HepG2 (cell line): ENCODE measurements at regions not wholly inside any gene's neighbourhood (a gene's known extent, or its start where the extent isn't known, plus 50 kb on each side); places are given as distances from the start of the nearest gene placed in this dataset.
A peak's percentile ranks its signal among the peaks of the same experiment; 100 is the strongest.

Experiments used
- ATAC-seq: fragments of 200-7000 bp; cut with Tn5 transposase; 3 replicates; pipeline ENCODE4 v1.9.1; 2020; ENCODE audit warnings: mild to moderate bottlenecking, moderate library complexity
- BruUV-seq: library from RNA; stranded (reverse); fragments of 400-500 nt; replicated peaks from 2 replicates; lab custom pipeline; 2021; lab: Mats Ljungman, UMichigan
- CTCF ChIA-PET: fragments of 300-600 bp; formaldehyde crosslinking; extraction: SDS; loops from one replicate; lab custom pipeline; 2021; ENCODE audit warnings: low total read pairs, inconsistent platforms, low intra/inter-chr PET ratio; lab: Yijun Ruan, JAX
- POLR2A ChIA-PET: fragments of 350-600 bp; sonication (Branson Sonifier 250); formaldehyde crosslinking; loops from one replicate; lab custom pipeline; 2020; ENCODE audit warnings: antibody characterized with exemption, inconsistent platforms; lab: Yijun Ruan, JAX
- DNase-seq: peaks from one replicate; pipeline ENCODE4 v3.0.0-alpha.2; 2015; ENCODE audit warnings: low spot score
- FAIRE-seq: peaks from 3 replicates; lab custom pipeline; 2011; peaks lifted over from hg19 to GRCh38; lab: Jason Lieb, UNC
- H2AFZ ChIP-seq: one replicate; pipeline ENCODE4 v1.6.1; 2011; ENCODE audit warnings: low read length, inconsistent platforms
- H3K27ac ChIP-seq: fragments of 300-600 bp; 3 replicates; pipeline ENCODE4 v1.8.0; 2011; ENCODE audit warnings: mixed run types, mild to moderate bottlenecking, mixed read lengths, low read length, inconsistent platforms; ENCODE audit not compliant: insufficient read depth; ENCODE audit errors: extremely low read length
- H3K27me3 ChIP-seq, 2 experiments: fragments of 200-600 bp in 1 of 2; 2 replicates in 1 of 2; 3 replicates in 1 of 2; pipeline versions ENCODE4 v1.6.0 to v1.8.0; 2011; ENCODE audit warnings: low read length in 2 of 2, mild to moderate bottlenecking in 2 of 2, moderate library complexity in 2 of 2, inconsistent platforms in 1 of 2; ENCODE audit not compliant: insufficient read depth in 2 of 2, control insufficient read depth in 1 of 2
- H3K36me3 ChIP-seq, 2 experiments: fragments of 200-600 bp in 1 of 2; replicated peaks in 1 of 2; 2 replicates in 1 of 2; 3 replicates in 1 of 2; pipeline versions ENCODE4 v1.5.1 to v1.8.0; 2011; ENCODE audit warnings: low read length in 2 of 2, inconsistent platforms in 1 of 2; ENCODE audit not compliant: insufficient read depth in 2 of 2, control insufficient read depth in 1 of 2
- H3K4me1 ChIP-seq: 2 replicates; pipeline ENCODE4 v1.5.1; 2012; ENCODE audit warnings: low read length, inconsistent platforms; ENCODE audit not compliant: insufficient read depth
- H3K4me2 ChIP-seq: 2 replicates; pipeline ENCODE4 v1.6.0; 2011; ENCODE audit warnings: low read depth, low read length, inconsistent platforms
- H3K4me3 ChIP-seq, 3 experiments: fragments of 200-600 bp in 1 of 3; sonication (generic), shearing (Covaris generic) in 1 of 3; replicated peaks in 1 of 3; 2 replicates each; pipeline ENCODE4 v1.5.1; 2011 to 2016; ENCODE audit warnings: low read length in 3 of 3, inconsistent platforms in 2 of 3, low read depth in 2 of 3, mild to moderate bottlenecking in 2 of 3, control low read depth in 1 of 3, mixed read lengths in 1 of 3; ENCODE audit not compliant: insufficient read depth in 1 of 3
- H3K79me2 ChIP-seq: one replicate; pipeline ENCODE4 v1.6.1; 2011; ENCODE audit warnings: low read length, inconsistent platforms; ENCODE audit not compliant: insufficient read depth
- H3K9ac ChIP-seq: 2 replicates; pipeline ENCODE4 v1.6.0; 2011; ENCODE audit warnings: mild to moderate bottlenecking, low read depth, low read length, inconsistent platforms; ENCODE audit not compliant: insufficient read depth
- H3K9me3 ChIP-seq: 2 replicates; pipeline ENCODE4 v1.5.1; 2012; ENCODE audit warnings: mild to moderate bottlenecking, low read length
- H4K20me1 ChIP-seq: 2 replicates; pipeline ENCODE4 v1.6.0; 2011; ENCODE audit warnings: inconsistent platforms, mild to moderate bottlenecking, low read length, moderate library complexity; ENCODE audit not compliant: insufficient read depth
- HES4 ChIP-seq: sonication (generic); formaldehyde crosslinking; IDR thresholded peaks from 2 replicates; pipeline ENCODE4 v1.9.0; 2021; ENCODE audit warnings: mild to moderate bottlenecking, missing genetic modification reagents, borderline replicate concordance
- HOXA5 ChIP-seq: sonication (generic); formaldehyde crosslinking; IDR thresholded peaks from 2 replicates; pipeline ENCODE4 v1.4.0; 2020; ENCODE audit warnings: missing genetic modification reagents
- HOXA7 ChIP-seq: sonication (generic); formaldehyde crosslinking; IDR thresholded peaks from 2 replicates; pipeline ENCODE4 v1.8.1; 2022; ENCODE audit warnings: mild to moderate bottlenecking, missing genetic modification reagents, moderate library complexity
- MTA1 ChIP-seq: sonication (generic); formaldehyde crosslinking; IDR thresholded peaks from 2 replicates; pipeline ENCODE4 v1.4.0; 2020; ENCODE audit warnings: missing genetic modification reagents, mild to moderate bottlenecking, borderline replicate concordance
- RBFOX2 ChIP-seq: fragments of 200-400 bp; formaldehyde crosslinking; IDR thresholded peaks from 2 replicates; pipeline ENCODE4 v1.6.1; 2017; ENCODE audit warnings: low read depth, mild to moderate bottlenecking, low read length
- RFX5 ChIP-seq: IDR thresholded peaks from 2 replicates; pipeline ENCODE4 v1.6.1; 2011; ENCODE audit warnings: low read depth, low read length, improper control_type of control experiment
- SAP130 ChIP-seq: IDR thresholded peaks from 2 replicates; pipeline ENCODE4 v1.6.1; 2016; ENCODE audit warnings: low read depth
- SMARCC2 ChIP-seq: fragments of 450-650 bp; IDR thresholded peaks from 2 replicates; pipeline ENCODE4 v1.6.1; 2017; ENCODE audit warnings: antibody characterized with exemption, mild to moderate bottlenecking
- ZFP36 ChIP-seq: fragments of 150-350 bp; IDR thresholded peaks from 2 replicates; pipeline ENCODE4 v1.6.1; 2018; ENCODE audit warnings: borderline replicate concordance, low read length, low read depth; ENCODE audit not compliant: partially characterized antibody
- ZNF282 ChIP-seq: fragments of 450-650 bp; IDR thresholded peaks from 2 replicates; pipeline ENCODE4 v1.6.1; 2018; ENCODE audit not compliant: partially characterized antibody
- ZNF724P ChIP-seq: sonication (generic); formaldehyde crosslinking; IDR thresholded peaks from 2 replicates; pipeline ENCODE4 v1.8.0; 2022; ENCODE audit warnings: missing genetic modification reagents, borderline replicate concordance
- WGBS: methylation state at CpG from one replicate; pipeline ENCODE4 v1.1.6; 2017; ENCODE audit warnings: low lambda C conversion rate; 5-methylcytosine and 5-hydroxymethylcytosine counted together
- in situ Hi-C: cut with HindIII; loops from 2 replicates; pipeline ENCODE4 v1.10.0; 2017; ENCODE audit warnings: low pct_unique_long_range_greater_than_20kb; ENCODE audit not compliant: extremely low pct_ligation_motif_present
- intact Hi-C: fragments of 100-400 bp; cut with micrococcal nuclease; formaldehyde crosslinking; loops from one replicate; pipeline ENCODE4 v1.10.0; 2022; ENCODE audit not compliant: unreplicated experiment

DNA sequence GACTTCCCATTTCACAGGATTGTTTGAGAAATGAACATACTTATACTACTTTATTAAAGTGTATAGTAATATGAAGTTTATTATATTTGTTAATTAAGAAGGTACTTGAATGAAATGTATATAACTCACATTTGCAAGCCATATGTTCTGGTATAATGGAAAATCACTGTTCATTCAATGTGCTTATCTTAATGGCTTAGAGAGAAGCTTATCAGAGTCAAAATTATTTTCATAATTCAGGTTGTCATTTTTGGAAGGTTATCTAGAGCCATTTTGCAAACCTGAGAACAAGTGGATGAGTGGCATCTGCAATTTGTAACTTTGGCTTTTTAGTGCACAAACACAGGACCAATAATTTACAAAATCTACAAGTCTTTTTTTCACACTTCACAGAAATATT, 621.0 kb downstream of the ARL4A start (continued):
- TF ChIP-seq RFX5, result no peak

DNA sequence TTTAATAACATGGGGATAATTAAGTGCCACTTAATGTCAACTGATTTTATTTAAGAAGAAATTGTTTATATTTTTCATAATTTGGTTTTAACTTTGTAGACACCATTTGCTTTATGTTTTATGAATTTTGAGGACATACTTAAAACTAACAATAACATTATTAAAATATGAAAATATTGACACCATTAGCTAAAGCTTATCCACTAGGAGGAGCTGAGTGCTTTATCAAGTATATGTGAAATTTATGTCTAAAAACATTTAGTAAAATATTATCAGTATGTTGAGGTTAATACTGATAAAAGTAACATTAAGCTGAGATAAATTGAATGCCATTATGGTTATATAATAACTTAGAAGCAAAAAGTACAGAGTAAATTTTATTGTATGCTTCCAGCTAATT, 622.1 kb downstream of the ARL4A start:
- no peak for DNase-seq
- Histone ChIP-seq H3K79me2 (no peaks in the 10 kb centered on the region), H3K9ac (no peak overlapping the region), H3K4me1 (no peaks in the 10 kb centered on the region), H2AFZ (no peak overlapping the region), H3K27ac (no peak overlapping the region), H3K4me3 (no peak overlapping the region), H3K27me3 (no peaks in the 10 kb centered on the region), H3K9me3 (peaks cover 60% of the 10 kb centered on the region), H3K36me3 (no peaks in the 10 kb centered on the region), H3K4me2 (no peak overlapping the region), H4K20me1 (no peaks in the 10 kb centered on the region)
- TF ChIP-seq SMARCC2 (no peak), MTA1 (CRISPR knock-in tag) (no peak), HES4 (no peak), RBFOX2 (no peak), SAP130 (CRISPR knock-in tag) (no peak)
- intact Hi-C loops (no loop called here), in situ Hi-C loops (no loop called here)
- no peak for FAIRE-seq
- no TSS peak for BruUV-seq
- ATAC-seq, result no peak
- CTCF ChIA-PET, result no interaction called here
- POLR2A ChIA-PET, result no interaction called here

- POLR2A ChIA-PET, result no interaction called here
- no peak for TF ChIP-seq HOXA7 (CRISPR knock-in tag)
- TF ChIP-seq ZFP36, result peak; percentile 92
- TF ChIP-seq HOXA5, result no peak
- peak; percentile 92 for TF ChIP-seq ZNF724P (CRISPR knock-in tag)
- no peak for TF ChIP-seq ZNF282
- TF ChIP-seq, all 625 proteins: peak for 2
- no peak for FAIRE-seq
- H3K27ac ChIP-seq, result no peak overlapping the region
- H3K27me3 ChIP-seq, result no peaks in the 10 kb centered on the region
- H3K4me1 ChIP-seq, result no peaks in the 10 kb centered on the region
- H3K9me3 ChIP-seq, result peaks cover 62% of the 10 kb centered on the region
- no peak overlapping the region for H2AFZ ChIP-seq
- in situ Hi-C loops, result no loop called here
- H3K9ac ChIP-seq, result no peak overlapping the region
- intact Hi-C loops, result no loop called here
- no peak overlapping the region for H3K4me3 ChIP-seq
- CTCF ChIA-PET, result no interaction called here
- no peak for ATAC-seq
- H3K36me3 ChIP-seq, result no peaks in the 10 kb centered on the region
- H3K79me2 ChIP-seq, result no peaks in the 10 kb centered on the region
- no TSS peak for BruUV-seq
- no peak for DNase-seq
- 26% methylated on average over 5 of the region's 5 CpGs for WGBS
- no peaks in the 10 kb centered on the region for H4K20me1 ChIP-seq
- no peak overlapping the region for H3K4me2 ChIP-seq
These were observed 624.9 kb downstream of the ARL4A start for GRCh38 chr7:13312307-13312706.
